Lower lobe of right lung (tissue), 2 donors: ENCODE measurements at regions not wholly inside any gene's neighbourhood (a gene's known extent, or its start where the extent isn't known, plus 50 kb on each side); places are given as distances from the start of the nearest gene placed in this dataset.

Experiments used
- ATAC-seq, 2 donors: fragments of 200-7000 bp; cut with Tn5 transposase; one replicate each; pipeline ENCODE4 v1.9.1; 2020 to 2022; ENCODE audit warnings: mild to moderate bottlenecking in 2 of 2, moderate library complexity in 2 of 2
- DNase-seq: peaks from one replicate; pipeline ENCODE4 v3.0.0-alpha.2; 2020
- H3K27ac ChIP-seq: fragments of 200-600 bp; one replicate; pipeline ENCODE4 v1.8.0; 2022
- H3K27me3 ChIP-seq: fragments of 200-600 bp; one replicate; pipeline ENCODE4 v1.8.0; 2022; ENCODE audit warnings: low read depth
- H3K36me3 ChIP-seq: fragments of 200-600 bp; one replicate; pipeline ENCODE4 v1.8.0; 2022; ENCODE audit warnings: mild to moderate bottlenecking
- H3K4me1 ChIP-seq: fragments of 200-600 bp; one replicate; pipeline ENCODE4 v1.8.0; 2022
- H3K4me3 ChIP-seq: fragments of 200-600 bp; one replicate; pipeline ENCODE4 v1.8.0; 2022; ENCODE audit warnings: mild to moderate bottlenecking
- H3K9me3 ChIP-seq: fragments of 200-600 bp; one replicate; pipeline ENCODE4 v1.8.0; 2022
- CTCF ChIP-seq: fragments of 200-600 bp; IDR thresholded peaks from one replicate; pipeline ENCODE4 v1.8.0; 2022; ENCODE audit warnings: antibody characterized with exemption, mild to moderate bottlenecking
- intact Hi-C: fragments of 100-400 bp; cut with DNase I; formaldehyde crosslinking; loops from one replicate; pipeline ENCODE4 v1.11.0; 2022
- donor health status: DM: no; HTN: yes; CAD: no; lungs with severe emphysema.

- Histone ChIP-seq H3K4me1 (no peaks in the 10 kb centered on the region), H3K27ac (no peak overlapping the region), H3K36me3 (no peaks in the 10 kb centered on the region), H3K4me3 (no peak overlapping the region), H3K27me3 (no peaks in the 10 kb centered on the region), H3K9me3 (no peaks in the 10 kb centered on the region)
- peak in 1 of 2 donors; percentile 24 for ATAC-seq
- TF ChIP-seq CTCF = no peak
- intact Hi-C loops = no loop called here
- DNase-seq = no peak
Measured at GRCh38 chr10:28354511-28354910, 51.6 kb upstream of the MPP7 start.

GRCh38 chr10:28355376-28355775 lies 52.5 kb upstream of the MPP7 start:
- no peaks in the 10 kb centered on the region for H3K36me3 ChIP-seq
- no peaks in the 10 kb centered on the region for H3K9me3 ChIP-seq
- TF ChIP-seq CTCF = no peak
- H3K4me1 ChIP-seq = no peaks in the 10 kb centered on the region
- no peaks in the 10 kb centered on the region for H3K27me3 ChIP-seq
- ATAC-seq (no peak), DNase-seq (no peak)
- H3K4me3 ChIP-seq = no peak overlapping the region
- H3K27ac ChIP-seq = no peak overlapping the region
- intact Hi-C loops = no loop called here

- Histone ChIP-seq H3K27me3 (no peaks in the 10 kb centered on the region), H3K27ac (no peak overlapping the region), H3K9me3 (no peaks in the 10 kb centered on the region), H3K36me3 (no peaks in the 10 kb centered on the region), H3K4me1 (no peaks in the 10 kb centered on the region), H3K4me3 (no peak overlapping the region)
- ATAC-seq (no peak), DNase-seq (no peak)
- intact Hi-C loops = no loop called here
- TF ChIP-seq CTCF = no peak
Measured at GRCh38 chr10:28359334-28359733, 56.5 kb upstream of the MPP7 start.

- no peaks in the 10 kb centered on the region for H3K27me3 ChIP-seq
- no peak for ATAC-seq
- H3K36me3 ChIP-seq = no peaks in the 10 kb centered on the region
- H3K4me3 ChIP-seq = no peak overlapping the region
- no peak for TF ChIP-seq CTCF
- no peak for DNase-seq
- no peaks in the 10 kb centered on the region for H3K4me1 ChIP-seq
- no peaks in the 10 kb centered on the region for H3K9me3 ChIP-seq
- no peak overlapping the region for H3K27ac ChIP-seq
- intact Hi-C loops = no loop called here
Measured at GRCh38 chr10:28360175-28360574, 57.3 kb upstream of the MPP7 start.

GRCh38 chr10:28363376-28363775 lies 60.5 kb upstream of the MPP7 start:
- TF ChIP-seq CTCF = no peak
- intact Hi-C loops = no loop called here
- no peak for ATAC-seq

GRCh38 chr10:28365840-28366239 lies 63.0 kb upstream of the MPP7 start:
- intact Hi-C loops = no loop called here
- Histone ChIP-seq H3K36me3 (no peaks in the 10 kb centered on the region), H3K27ac (no peak overlapping the region), H3K4me3 (no peak overlapping the region), H3K4me1 (peaks cover 16% of the 10 kb centered on the region), H3K27me3 (no peaks in the 10 kb centered on the region), H3K9me3 (no peaks in the 10 kb centered on the region)
- TF ChIP-seq CTCF = no peak
- ATAC-seq (no peak), DNase-seq (no peak)

More at GRCh38 chr10:28363376-28363775, 60.5 kb upstream of the MPP7 start:
- no peaks in the 10 kb centered on the region for H3K36me3 ChIP-seq
- no peaks in the 10 kb centered on the region for H3K27me3 ChIP-seq
- no peak overlapping the region for H3K27ac ChIP-seq
- no peaks in the 10 kb centered on the region for H3K9me3 ChIP-seq
- peaks cover 11% of the 10 kb centered on the region for H3K4me1 ChIP-seq
- no peak overlapping the region for H3K4me3 ChIP-seq
- no peak for DNase-seq
